ENCODE measurements at regions not wholly inside any gene's neighbourhood (a gene's known extent, or its start where the extent isn't known, plus 50 kb on each side); places are given as distances from the start of the nearest gene placed in this dataset.

- no peak overlapping the region for H3K27ac ChIP-seq
- DNase-seq (ENCODE audit: low read depth, low spot score) = no peak
Observed at GRCh38 chr11:92636543-92637188, 332.8 kb upstream of the MTNR1B start.

DNA sequence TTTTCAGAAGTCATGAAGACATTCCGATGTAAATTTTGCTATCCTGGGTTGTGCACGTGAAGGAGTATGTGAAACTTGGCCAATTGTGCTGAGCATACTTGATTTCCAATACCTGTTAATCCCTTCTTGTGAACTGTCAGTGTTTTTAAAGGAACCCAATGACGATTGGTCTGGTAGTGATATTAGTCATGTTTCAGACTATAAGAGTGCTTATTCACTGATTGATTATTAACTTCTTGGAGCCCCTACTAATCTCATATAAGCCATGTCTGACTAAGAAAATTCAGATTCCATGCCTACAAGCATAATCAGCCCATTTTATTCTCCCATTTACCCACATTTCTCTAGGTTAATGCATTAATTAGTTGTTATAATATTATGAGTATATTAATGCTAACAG is 330.8 kb upstream of the MTNR1B start:
- no peak for DNase-seq (ENCODE audit: low read depth, low spot score)
- no peak overlapping the region for H3K27ac ChIP-seq

DNA sequence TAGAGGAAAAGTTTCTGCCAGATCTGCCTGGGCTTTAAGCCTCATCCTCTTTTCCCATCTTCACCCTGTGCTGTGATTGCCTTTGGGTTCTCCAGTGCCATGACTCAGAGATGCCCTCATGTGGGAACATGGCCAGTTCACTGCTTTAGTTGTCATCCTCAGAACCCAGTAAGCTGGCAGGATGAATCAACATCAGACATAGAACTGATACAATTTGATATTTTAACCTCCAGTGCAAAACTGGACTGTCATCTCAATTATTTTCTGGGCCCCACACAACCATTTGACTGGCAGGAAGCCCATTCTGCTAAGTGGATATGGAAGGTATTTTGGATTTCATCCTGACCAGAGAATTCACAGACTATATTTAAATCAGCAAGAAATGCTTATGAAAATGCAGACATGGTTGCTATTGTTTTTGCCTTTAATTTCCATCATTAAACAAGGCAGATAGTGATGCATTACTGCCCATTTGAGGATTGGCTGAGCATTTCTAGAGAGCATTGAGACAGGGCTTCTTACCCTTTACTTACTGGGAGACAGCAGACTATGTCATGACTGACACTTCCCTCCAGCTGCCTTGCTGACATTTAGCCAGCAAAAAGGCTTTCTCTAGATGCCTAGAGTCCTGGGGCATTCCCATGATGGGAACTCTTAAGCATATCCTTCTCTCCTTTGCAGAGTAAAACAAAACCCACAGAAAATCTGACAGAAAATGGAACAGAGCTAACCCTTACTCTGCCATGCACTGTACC is 327.1 kb upstream of the MTNR1B start:
- no peak for DNase-seq (ENCODE audit: low read depth, low spot score)
- no peak overlapping the region for H3K27ac ChIP-seq

- no peak for DNase-seq (ENCODE audit: low read depth, low spot score)
- no peak overlapping the region for H3K27ac ChIP-seq
Observed at GRCh38 chr11:92643827-92644226, 325.6 kb upstream of the MTNR1B start.

GRCh38 chr11:92644595-92645445 is 324.6 kb upstream of the MTNR1B start:
- no peak for DNase-seq (ENCODE audit: low read depth, low spot score)
- H3K27ac ChIP-seq = no peak overlapping the region

DNA sequence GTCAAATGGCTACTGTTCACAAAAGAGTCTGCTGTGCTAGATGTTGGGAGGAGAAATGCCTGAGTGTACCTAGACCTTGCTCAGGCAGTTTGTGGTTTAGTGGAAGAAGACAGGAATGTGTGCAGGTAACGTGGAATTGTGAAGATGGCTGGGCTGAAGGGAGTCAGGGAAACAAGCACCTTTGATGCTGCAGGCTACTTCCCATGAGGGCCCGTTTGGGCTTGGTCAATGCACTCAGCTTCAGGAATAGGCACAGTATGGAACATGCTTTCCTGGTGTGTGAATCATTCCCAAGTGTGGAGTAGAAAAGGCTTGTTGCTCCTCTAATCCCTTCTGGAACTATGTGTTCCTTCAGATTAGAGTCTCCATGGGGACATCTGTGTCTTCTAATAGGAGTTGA is 318.3 kb upstream of the MTNR1B start:
- DNase-seq (ENCODE audit: low read depth, low spot score) = no peak
- H3K27ac ChIP-seq = no peak overlapping the region

- H3K27ac ChIP-seq = no peak overlapping the region
- no peak for DNase-seq (ENCODE audit: low read depth, low spot score)
Observed at GRCh38 chr11:92653454-92653853, 316.0 kb upstream of the MTNR1B start.

- H3K27ac ChIP-seq = no peak overlapping the region
- DNase-seq (ENCODE audit: low read depth, low spot score) = no peak
Observed at GRCh38 chr11:92656783-92657182, 312.7 kb upstream of the MTNR1B start.

- DNase-seq (ENCODE audit: low read depth, low spot score) = no peak
- H3K27ac ChIP-seq = no peak overlapping the region
Observed at GRCh38 chr11:92657226-92657625, 312.2 kb upstream of the MTNR1B start.

DNA sequence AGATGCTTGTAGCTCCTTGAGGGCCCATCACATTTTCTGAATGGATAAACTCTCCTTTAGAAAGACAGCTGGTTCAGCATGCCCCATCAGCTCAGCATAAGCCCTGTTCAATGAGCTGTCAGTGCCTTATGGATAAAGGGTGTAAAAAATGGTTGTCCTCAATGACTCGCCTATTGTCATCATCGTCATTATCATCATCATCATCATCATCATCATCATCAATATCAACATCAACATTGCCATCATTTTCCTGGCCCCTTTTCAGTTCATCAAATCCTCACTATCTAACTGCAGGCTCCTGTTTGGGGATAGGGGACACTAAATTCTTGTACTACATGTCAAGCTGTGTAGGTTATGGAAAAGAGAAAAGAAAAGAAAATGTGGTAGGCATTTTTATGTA is 310.7 kb upstream of the MTNR1B start:
- H3K27ac ChIP-seq = no peak overlapping the region
- DNase-seq (ENCODE audit: low read depth, low spot score) = no peak

- H3K27ac ChIP-seq = no peak overlapping the region
- no peak for DNase-seq (ENCODE audit: low read depth, low spot score)
Observed at GRCh38 chr11:92659793-92660192, 309.7 kb upstream of the MTNR1B start.

GRCh38 chr11:92662601-92663360 is 306.7 kb upstream of the MTNR1B start:
- DNase-seq (ENCODE audit: low read depth, low spot score) = no peak
- no peak overlapping the region for H3K27ac ChIP-seq

DNA sequence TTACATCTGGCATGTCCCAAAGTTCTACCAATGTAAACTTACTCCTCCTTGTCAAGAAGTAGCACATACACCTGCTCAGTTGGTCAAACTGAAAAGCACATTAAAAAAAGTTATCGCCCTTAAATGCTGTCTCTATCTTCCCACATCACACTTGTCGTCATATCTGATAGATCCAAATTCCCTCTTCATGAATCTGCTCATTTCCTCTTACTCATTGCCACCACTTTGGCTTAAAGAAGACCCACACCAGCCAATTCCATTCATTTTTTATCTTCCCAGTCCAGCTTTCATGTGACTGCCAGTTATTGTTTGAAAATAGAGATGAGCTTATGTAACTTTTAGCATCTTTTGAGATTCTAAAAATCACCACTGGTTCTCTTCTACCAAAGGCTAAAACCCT is 305.9 kb upstream of the MTNR1B start:
- no peak overlapping the region for H3K27ac ChIP-seq
- no peak for DNase-seq (ENCODE audit: low read depth, low spot score)

DNA sequence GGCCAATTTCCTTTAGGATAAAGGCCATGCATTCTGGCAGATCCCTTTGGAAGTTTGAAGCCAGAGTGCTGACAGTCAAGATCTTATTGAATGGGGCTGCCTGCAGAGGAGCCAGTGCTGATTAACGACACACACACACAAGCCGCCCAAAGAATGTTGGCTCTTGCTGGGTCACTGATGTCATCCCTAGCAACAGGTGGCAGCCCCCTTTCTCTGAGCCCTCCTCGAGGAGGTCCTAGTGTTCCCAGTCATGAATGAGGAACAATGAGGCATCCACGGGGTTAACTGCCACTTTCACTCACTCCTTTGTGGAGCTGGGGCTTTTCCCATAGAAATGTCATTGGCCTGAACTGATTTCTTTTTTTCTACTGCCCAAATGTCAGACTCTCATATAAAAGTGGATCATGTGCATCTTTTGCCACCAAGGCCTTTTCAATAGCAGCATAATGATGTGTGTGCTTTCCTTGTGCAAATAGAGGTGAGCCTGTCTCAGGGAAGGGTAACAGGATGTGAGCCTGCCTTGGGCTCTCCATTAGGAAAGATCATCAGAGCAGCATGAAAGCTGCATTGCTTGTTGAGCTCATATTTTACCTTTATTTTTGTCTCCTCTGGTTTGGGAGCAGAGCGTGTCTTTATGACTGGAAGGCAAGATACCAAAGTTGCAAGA is 301.8 kb upstream of the MTNR1B start:
- DNase-seq (ENCODE audit: low read depth, low spot score) = no peak
- H3K27ac ChIP-seq = no peak overlapping the region

DNA sequence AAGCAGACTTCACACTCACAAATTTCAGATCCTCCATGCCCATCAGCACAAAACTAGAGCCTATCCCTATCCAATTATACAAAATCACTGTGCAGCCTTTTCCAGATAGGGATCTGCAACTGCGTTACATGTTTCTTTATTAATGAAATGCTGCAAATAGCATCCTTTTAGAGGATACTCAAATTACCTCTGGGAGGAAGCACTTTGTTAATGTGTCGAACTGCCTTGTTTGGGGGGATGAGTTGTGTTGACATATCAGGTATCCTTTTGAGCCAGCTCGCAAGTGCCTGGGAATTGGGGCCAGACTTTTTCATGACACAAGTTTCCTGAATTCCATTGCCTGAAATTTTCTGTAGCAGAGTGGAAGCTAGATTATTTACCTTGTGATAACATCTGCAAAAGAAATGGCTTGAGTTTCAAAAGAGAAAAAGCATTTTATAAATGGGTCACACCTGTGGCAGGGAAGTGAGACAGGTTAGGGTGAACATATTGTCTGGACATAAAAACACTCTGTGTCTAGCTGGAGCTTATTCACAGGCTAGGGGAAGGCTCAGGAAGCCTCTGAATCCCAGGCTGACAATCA is 299.1 kb upstream of the MTNR1B start:
- DNase-seq (ENCODE audit: low read depth, low spot score) = no peak
- H3K27ac ChIP-seq = no peak overlapping the region

DNA sequence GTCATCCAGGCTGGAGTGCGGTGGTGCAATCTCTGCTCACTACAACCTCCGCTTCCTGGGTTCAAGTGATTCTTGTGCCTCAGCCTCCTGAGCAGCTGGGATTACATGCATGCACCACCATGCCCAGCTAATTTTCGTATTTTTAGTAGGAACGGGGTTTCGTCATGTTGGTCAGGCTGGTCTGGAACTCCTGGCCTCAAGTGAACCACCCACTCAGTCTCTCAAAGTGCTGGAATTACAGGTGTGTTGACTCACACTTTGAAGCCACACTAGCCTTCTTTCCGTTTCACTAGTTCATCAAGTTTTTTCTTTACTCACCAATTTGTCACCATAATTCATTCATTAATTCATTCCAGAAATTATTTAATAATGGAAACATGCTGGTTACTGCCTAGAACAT is 298.4 kb upstream of the MTNR1B start:
- no peak overlapping the region for H3K27ac ChIP-seq
- no peak for DNase-seq (ENCODE audit: low read depth, low spot score)

DNA sequence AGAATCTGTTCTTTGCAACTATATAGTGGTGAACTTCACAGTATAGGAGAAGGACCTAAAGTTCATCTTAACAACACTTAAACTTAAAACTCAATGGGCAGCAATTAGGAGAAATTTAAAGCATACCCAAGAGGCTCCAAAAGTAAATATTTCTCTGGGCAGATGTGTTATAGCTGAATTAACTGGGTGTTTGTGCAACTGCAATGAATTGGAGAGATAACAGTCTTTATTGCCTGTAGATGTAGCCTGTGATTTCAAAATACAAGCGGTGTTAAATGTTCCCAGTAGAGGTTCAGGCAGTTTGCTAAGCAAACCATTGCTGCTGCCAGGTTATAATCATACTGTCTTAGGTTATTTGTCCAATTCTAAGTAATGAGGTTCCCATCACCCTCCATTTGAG is 294.1 kb upstream of the MTNR1B start:
- no peak overlapping the region for H3K27ac ChIP-seq

GRCh38 chr11:92675810-92676209 is 293.6 kb upstream of the MTNR1B start:
- H3K27ac ChIP-seq = no peak overlapping the region
- DNase-seq (ENCODE audit: low read depth, low spot score) = no peak

More for the DNA sequence above, 294.1 kb upstream of the MTNR1B start:
- DNase-seq (ENCODE audit: low read depth, low spot score) = no peak

DNA sequence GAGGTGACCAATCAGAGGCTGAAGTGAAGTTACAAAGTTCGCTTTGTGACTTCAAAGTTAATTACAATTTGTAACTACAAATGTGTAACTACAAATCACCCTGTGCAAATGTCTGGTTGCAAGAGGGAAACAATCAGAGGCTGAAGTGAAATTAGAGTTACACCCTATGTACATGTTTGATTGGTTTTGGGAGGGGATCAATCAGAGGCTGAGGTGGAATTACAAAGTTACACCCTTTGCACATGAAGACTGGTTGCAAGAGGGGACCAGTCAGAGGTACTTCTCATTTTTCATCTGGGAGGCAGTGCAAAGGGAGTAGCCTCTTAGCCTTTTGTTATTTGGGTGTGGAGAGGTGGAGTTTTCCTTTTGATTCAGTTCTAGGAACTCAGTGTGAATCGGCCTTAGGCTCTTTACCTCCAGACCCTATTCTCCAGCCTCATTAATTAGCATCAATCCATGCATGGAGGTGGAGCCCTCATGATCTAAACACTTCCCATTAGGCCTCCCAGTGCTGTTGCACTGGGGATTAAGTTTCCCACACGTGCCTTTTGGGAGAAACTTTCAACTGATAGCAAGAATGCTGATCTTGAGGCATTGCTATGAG is 291.3 kb upstream of the MTNR1B start:
- DNase-seq (ENCODE audit: low read depth, low spot score) = no peak

More for the DNA sequence above, 291.3 kb upstream of the MTNR1B start:
- H3K27ac ChIP-seq = no peak overlapping the region

Data from epithelial cell of prostate (primary cell).